GM21786 (cell line): ENCODE measurements at regions not wholly inside any gene's neighbourhood (a gene's known extent, or its start where the extent isn't known, plus 50 kb on each side); places are given as distances from the start of the nearest gene placed in this dataset.

Source experiments
- ATAC-seq: cut with Tn5 transposase; IDR thresholded peaks from one replicate; pipeline ENCODE4 v1.9.1; 2021; ENCODE audit not compliant: unreplicated experiment

DNA sequence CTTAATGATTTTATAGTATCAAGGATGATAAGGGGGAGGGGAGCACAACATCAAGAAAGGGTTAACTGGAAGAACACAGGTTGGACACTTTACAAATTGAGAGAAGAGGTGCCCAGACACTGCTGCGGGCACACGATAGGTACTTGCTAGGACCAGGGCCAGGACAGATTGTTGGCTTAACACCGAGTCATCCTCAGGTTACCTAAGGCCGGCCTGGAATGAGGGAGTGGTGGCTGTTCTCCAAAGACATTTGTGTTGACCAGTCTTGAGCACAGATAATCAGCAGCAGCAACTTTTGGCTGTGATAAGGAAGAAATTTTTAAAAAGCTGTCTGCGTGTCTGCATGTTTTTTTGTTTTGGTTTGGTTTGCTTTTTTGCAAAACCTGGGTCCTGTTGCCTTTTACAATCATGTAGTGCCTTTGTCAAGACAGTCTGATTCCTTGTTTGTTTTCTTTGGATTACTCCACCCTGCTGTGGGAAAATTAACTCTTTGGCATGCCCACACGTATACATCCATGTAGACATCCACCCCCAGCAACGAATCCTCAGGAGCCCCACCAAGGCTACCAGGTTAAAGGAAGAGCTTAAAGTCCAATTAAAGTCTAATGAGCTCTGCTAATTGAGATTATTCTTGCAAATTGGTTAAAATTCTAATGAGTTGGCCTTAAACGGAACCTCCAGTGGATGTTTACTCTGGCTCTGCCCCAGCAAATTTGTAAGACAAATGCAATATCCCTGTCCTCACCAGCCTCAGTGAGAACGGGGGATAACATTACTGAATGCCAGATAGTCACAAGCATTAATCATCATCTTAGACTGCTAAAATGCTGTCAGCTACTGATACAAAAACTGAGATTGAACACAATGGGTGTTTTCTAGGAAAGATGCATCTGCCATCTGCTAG, 382.3 kb downstream of the ACTL7B start:
- no peak for ATAC-seq

DNA sequence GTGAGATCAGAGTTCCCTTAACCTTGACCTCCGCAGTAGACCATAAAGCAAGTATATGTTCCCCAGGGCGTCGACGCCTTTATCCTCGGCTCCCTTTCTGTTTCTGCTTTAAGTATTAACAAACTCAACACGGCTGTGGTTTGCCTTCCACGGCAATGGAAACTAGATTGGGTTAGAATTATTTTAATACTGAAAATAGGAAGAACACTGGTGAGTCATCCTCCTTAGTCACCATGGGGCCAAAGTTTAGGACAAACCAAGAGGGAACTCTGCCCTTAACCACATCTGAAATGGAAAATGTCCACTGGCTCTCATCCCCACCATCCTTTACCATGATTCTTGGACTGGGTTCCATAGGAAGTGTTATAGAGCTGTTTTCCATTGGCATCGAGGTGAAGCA, 386.1 kb downstream of the ACTL7B start:
- no peak for ATAC-seq

- peak; percentile 61 for ATAC-seq
Observed at GRCh38 chr9:108468364-108468763, 387.4 kb downstream of the ACTL7B start.

- no peak for ATAC-seq
Observed at GRCh38 chr9:108467653-108468324, 388.0 kb downstream of the ACTL7B start.

DNA sequence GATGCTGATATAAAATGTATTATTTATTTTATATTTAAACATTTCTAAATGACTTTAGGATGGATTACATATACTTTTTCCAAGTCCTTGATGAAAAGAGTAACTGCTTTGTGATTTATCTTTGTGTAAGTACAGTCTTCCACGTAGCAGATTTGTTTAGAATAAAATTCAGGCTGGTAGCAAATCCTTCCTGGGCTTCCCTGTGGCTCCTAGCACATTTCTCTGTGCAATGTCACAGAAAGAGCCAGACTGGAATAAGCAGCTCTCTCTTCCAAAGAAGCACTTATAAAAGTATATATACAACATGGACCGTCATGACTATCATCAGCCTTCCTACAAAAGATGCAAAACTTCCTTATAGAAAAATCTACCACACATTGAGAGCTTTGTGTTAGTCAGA, 388.6 kb downstream of the ACTL7B start:
- no peak for ATAC-seq

- ATAC-seq: no peak
Observed at GRCh38 chr9:108466304-108466703, 389.5 kb downstream of the ACTL7B start.

- ATAC-seq: no peak
Observed at GRCh38 chr9:108463932-108464606, 391.7 kb downstream of the ACTL7B start.

DNA sequence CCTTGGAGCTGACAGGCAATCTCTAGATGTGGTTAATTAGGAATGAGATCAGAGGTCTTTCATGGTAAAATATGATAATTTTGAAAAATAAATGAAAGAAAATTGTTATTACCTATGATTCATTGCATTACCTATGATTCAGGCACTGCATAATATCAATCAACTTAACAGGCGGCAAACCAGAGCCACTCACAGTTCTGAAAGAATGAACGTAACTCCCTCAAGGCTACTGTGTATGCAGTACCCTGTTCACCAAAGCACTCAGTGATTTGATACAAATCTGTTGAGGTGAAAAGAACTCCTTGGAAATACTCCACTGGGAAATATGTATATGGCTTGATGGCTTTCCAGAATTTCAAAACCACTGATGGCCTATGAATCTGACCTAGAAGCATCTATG, 398.9 kb downstream of the ACTL7B start:
- no peak for ATAC-seq

- no peak for ATAC-seq
Observed at GRCh38 chr9:108445431-108446071, 410.2 kb downstream of the ACTL7B start.

DNA sequence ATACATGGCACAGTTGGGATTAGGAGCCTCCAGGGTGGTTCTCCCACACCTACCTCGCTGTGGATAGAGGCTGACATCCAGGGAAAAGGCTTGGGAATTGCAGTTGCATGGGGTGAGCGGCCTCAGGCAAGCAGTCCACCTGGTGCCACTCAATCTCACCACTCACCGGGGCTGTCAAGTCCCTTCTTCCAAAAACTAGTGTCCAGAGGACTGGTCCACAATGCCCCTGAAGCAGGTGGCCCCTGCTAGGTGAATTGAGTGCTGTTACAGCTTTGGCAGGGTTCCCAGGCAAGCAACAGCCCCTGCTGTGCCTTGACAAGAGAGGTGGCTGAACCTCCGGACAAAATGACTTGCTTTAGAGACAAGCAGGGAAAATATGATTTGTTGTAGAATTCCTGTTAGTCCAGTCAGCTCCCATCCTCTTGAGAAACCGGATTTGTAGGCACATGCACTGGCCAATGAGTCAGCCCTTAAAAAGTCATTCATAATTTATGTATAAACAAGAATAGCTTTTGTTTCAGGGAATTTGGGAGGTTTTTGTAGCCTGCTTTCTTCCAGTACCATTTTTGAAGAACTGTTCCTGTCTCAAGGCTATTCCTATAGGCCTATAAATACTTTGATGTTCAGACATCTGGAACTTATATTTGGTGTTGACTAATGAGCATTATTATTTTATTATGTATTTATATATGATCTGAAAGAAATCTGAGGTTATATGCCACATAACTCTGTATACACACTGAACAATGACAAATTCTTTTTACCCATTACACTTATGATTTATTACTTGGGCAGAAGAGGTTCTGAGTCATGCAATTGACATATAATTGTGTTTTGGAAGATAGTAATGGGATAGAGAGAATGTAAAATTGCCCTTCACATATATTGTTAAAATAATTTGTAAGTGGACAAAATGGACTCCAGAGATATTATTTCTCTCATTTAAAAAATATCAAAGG, 411.1 kb downstream of the ACTL7B start:
- no peak for ATAC-seq

- ATAC-seq: no peak
Observed at GRCh38 chr9:108443741-108444140, 412.0 kb downstream of the ACTL7B start.

GRCh38 chr9:108443019-108443633, 412.7 kb downstream of the ACTL7B start:
- ATAC-seq: no peak

DNA sequence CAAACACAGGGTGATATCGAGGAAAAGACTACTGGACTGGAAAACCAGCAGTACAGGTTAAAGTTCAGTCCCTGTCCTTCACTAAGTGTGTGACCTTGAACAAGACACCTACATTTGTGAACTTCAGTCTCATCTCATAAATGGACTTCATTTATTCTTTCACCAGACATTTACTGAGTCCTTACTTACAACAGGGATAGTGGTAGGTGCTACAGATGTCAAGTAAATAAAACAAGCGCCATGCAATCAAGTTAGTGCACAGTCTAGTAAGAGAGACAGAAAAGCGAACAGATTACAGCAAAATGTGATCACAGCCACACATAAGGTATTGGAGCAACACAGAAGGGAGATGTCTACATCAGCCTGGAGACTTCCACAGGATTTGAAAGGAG, 413.2 kb downstream of the ACTL7B start:
- no peak for ATAC-seq

- ATAC-seq: no peak
Observed at GRCh38 chr9:108441726-108442125, 414.1 kb downstream of the ACTL7B start.

- no peak for ATAC-seq
Observed at GRCh38 chr9:108441251-108441650, 414.5 kb downstream of the ACTL7B start.

DNA sequence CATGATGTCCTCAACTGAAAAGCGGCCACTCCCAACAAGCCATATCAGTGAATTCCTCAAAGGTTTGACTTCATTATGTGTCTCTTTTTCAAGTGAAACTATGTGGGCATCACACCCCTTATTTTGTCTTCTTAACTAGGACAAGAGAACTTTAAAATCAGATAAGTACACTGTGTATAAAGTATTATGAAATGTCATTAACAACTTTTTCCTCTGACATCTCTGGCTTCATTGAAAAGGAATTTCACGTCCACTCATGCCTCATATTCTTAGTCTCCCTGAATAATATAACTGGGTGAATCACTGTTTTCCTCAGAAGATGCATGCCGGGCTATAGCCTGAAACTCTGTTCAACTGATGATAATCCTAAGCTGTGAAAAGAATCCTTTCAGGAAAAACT, 415.8 kb downstream of the ACTL7B start:
- ATAC-seq: no peak

- ATAC-seq: no peak
Observed at GRCh38 chr9:108437656-108438055, 418.1 kb downstream of the ACTL7B start.

GRCh38 chr9:108436448-108436847, 419.3 kb downstream of the ACTL7B start:
- no peak for ATAC-seq

GRCh38 chr9:108434502-108434901, 421.3 kb downstream of the ACTL7B start:
- no peak for ATAC-seq

GRCh38 chr9:108434036-108434435, 421.8 kb downstream of the ACTL7B start:
- no peak for ATAC-seq
